ENCODE measurements at regions not wholly inside any gene's neighbourhood (a gene's known extent, or its start where the extent isn't known, plus 50 kb on each side); places are given as distances from the start of the nearest gene placed in this dataset.

DNA sequence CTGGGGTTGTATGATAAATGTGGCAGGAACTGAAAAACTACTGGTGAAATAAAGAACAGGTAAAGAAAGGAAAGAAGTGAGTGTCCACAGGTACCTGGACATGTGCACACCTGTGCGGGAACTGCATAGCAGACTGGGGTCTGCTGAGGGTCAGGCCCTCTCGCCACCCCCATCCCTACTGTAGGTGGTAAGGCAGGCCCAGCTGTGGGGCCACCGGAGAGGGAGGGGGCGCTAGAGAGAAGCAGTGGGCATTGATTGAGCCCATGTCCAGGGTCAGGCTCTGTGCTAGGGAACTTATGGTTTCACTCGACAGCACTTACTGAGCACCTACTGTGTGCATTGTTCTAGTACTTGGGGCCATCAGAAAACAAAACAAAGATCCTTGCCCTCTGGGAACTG, 400.5 kb downstream of the MATN1 start:
- Histone ChIP-seq H2AFZ (ENCODE audit: low read depth, low read length, poor library complexity, severe bottlenecking) (no peak overlapping the region), H3K9me3 (ENCODE audit: control insufficient read depth in 1 of 2, insufficient read depth in 1 of 2, low read depth in 1 of 2, low read length in 2 of 2) (no peaks in the 10 kb centered on the region), H3K9ac (ENCODE audit: low read length) (no peak overlapping the region), H3K4me2 (ENCODE audit: low read length) (no peak overlapping the region), H3K27ac (ENCODE audit: low read depth, low read length) (no peak overlapping the region), H3K79me2 (ENCODE audit: insufficient read depth, low read length) (no peaks in the 10 kb centered on the region), H3K4me3 (replicated peaks in 1 of 2; ENCODE audit: low read depth in 1 of 2, low read length in 2 of 2) (no peak overlapping the region), H3K36me3 (ENCODE audit: control insufficient read depth in 1 of 2, insufficient read depth in 2 of 2, low read length in 2 of 2) (no peaks in the 10 kb centered on the region), H4K20me1 (ENCODE audit: insufficient read depth) (no peaks in the 10 kb centered on the region), H3K4me1 (ENCODE audit: control insufficient read depth in 1 of 2, insufficient read depth in 2 of 2, low read length in 2 of 2) (no peaks in the 10 kb centered on the region), H3K27me3 (ENCODE audit: insufficient read depth, low read length) (no peaks in the 10 kb centered on the region), H3K9me2 (ENCODE audit: insufficient read depth) (no peaks in the 10 kb centered on the region)
- no TSS peak for BruUV-seq (replicated peaks)
- ChIA-PET CTCF (no interaction called here), RAD21 (ENCODE audit: low non-redundant PET in 1 of 2, low total read pairs in 2 of 2, uncharacterized antibody in 2 of 2, unreplicated experiment in 2 of 2) (no interaction called here), POLR2A (no interaction called here)
- ATAC-seq (peak; percentile 74), DNase-seq (ENCODE audit: low read depth, low spot score) (no peak)
- intact Hi-C loops (cut with micrococcal nuclease): no loop called here
- no peak for TF ChIP-seq POLR2AphosphoS5 (IDR thresholded peaks at IDR 0.05; ENCODE audit: low read depth, low read length)
- TF ChIP-seq, protein P1, sequence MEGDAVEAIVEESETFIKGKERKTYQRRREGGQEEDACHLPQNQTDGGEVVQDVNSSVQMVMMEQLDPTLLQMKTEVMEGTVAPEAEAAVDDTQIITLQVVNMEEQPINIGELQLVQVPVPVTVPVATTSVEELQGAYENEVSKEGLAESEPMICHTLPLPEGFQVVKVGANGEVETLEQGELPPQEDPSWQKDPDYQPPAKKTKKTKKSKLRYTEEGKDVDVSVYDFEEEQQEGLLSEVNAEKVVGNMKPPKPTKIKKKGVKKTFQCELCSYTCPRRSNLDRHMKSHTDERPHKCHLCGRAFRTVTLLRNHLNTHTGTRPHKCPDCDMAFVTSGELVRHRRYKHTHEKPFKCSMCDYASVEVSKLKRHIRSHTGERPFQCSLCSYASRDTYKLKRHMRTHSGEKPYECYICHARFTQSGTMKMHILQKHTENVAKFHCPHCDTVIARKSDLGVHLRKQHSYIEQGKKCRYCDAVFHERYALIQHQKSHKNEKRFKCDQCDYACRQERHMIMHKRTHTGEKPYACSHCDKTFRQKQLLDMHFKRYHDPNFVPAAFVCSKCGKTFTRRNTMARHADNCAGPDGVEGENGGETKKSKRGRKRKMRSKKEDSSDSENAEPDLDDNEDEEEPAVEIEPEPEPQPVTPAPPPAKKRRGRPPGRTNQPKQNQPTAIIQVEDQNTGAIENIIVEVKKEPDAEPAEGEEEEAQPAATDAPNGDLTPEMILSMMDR (IDR thresholded peaks at IDR 0.05 in 2 of 3, conservative IDR thresholded peaks at IDR 0.05 in 1 of 3; ENCODE audit: borderline replicate concordance in 1 of 3, insufficient read depth in 1 of 3, low read depth in 2 of 3, low read length in 2 of 3): peak in 2 of 3 experiments; percentile 52; a peak in 4 of 6 replicates

DNA sequence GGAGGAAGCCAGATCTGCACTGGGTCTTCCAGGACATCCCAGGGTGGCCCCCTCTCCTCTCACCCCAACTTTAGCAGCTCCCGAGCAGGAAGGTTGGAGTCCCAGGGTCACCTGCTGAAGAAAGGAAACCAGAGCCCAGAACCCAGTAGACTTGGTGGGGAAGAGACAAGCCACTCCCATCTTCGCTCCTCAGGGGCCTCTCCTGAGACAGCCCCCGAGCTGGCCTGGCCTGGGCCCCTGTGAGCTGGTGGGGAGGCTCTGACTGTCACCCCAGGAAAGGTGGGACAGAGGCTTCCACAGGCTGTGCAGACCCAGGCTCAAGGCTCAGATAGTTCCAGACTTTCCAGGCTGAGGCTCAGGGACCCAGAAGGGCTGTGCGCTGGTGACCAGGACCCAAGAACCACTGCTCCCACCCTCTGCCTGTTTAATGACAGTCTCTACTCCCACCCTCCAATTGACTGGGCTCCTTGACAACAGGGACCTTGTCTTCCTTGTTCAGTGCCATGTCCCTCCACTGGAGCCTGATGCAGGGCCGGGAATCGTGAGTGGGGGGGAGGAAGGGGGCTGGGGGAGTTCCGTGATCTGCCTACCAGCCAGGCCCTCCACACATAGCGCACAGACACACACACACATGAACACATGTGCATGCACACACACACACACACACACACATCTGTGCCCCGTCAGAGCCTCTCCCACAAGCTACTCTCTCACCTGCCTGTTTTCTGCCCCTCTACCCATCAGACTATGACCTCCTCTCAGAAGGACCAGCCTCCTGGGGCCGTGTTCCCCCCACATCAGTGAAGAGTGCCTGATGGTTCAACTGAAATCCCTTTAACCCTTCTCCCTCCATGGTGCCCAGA, 401.2 kb downstream of the MATN1 start:
- no peak overlapping the region for H3K9ac ChIP-seq (ENCODE audit: low read length)
- RAD21 ChIA-PET (ENCODE audit: low non-redundant PET in 1 of 2, low total read pairs in 2 of 2, uncharacterized antibody in 2 of 2, unreplicated experiment in 2 of 2): no interaction called here
- intact Hi-C loops (cut with micrococcal nuclease): no loop called here
- H3K9me2 ChIP-seq (ENCODE audit: insufficient read depth): no peaks in the 10 kb centered on the region
- no peak overlapping the region for H3K27ac ChIP-seq (ENCODE audit: low read depth, low read length)
- H4K20me1 ChIP-seq (ENCODE audit: insufficient read depth): no peaks in the 10 kb centered on the region
- no peak overlapping the region for H2AFZ ChIP-seq (ENCODE audit: low read depth, low read length, poor library complexity, severe bottlenecking)
- ATAC-seq (no peak), DNase-seq (ENCODE audit: low read depth, low spot score) (no peak)
- no peaks in the 10 kb centered on the region for H3K27me3 ChIP-seq (ENCODE audit: insufficient read depth, low read length)
- no peak overlapping the region for H3K4me3 ChIP-seq (replicated peaks in 1 of 2; ENCODE audit: low read depth in 1 of 2, low read length in 2 of 2)
- no peaks in the 10 kb centered on the region for H3K4me1 ChIP-seq (ENCODE audit: control insufficient read depth in 1 of 2, insufficient read depth in 2 of 2, low read length in 2 of 2)
- POLR2A ChIA-PET: no interaction called here
- H3K36me3 ChIP-seq (ENCODE audit: control insufficient read depth in 1 of 2, insufficient read depth in 2 of 2, low read length in 2 of 2): no peaks in the 10 kb centered on the region
- no peak overlapping the region for H3K4me2 ChIP-seq (ENCODE audit: low read length)
- CTCF ChIA-PET: no interaction called here
- no TSS peak for BruUV-seq (replicated peaks)
- H3K79me2 ChIP-seq (ENCODE audit: insufficient read depth, low read length): no peaks in the 10 kb centered on the region
- no peaks in the 10 kb centered on the region for H3K9me3 ChIP-seq (ENCODE audit: control insufficient read depth in 1 of 2, insufficient read depth in 1 of 2, low read depth in 1 of 2, low read length in 2 of 2)
- TF ChIP-seq EZH2phosphoT487 (IDR thresholded peaks at IDR 0.05; ENCODE audit: borderline replicate concordance) (no peak), POLR2AphosphoS5 (IDR thresholded peaks at IDR 0.05; ENCODE audit: low read depth, low read length) (no peak), TCF7L2 (IDR thresholded peaks at IDR 0.05; ENCODE audit: borderline replicate concordance, extremely low read depth, insufficient read depth, insufficient read length) (no peak), ZFX (IDR thresholded peaks at IDR 0.05) (no peak), JUND (IDR thresholded peaks at IDR 0.05) (no peak), CEBPB (IDR thresholded peaks at IDR 0.05; ENCODE audit: low read depth) (no peak), RAD21 (IDR thresholded peaks at IDR 0.05; ENCODE audit: low read depth) (no peak), POLR2A (IDR thresholded peaks at IDR 0.05; ENCODE audit: borderline replicate concordance, extremely low read depth, insufficient read depth, insufficient read length) (no peak), FOSL1 (IDR thresholded peaks at IDR 0.05; ENCODE audit: low read depth) (no peak), SRF (IDR thresholded peaks at IDR 0.05; ENCODE audit: low read depth) (no peak), SP1 (IDR thresholded peaks at IDR 0.05; ENCODE audit: low read depth) (no peak)
- TF ChIP-seq, protein P2, sequence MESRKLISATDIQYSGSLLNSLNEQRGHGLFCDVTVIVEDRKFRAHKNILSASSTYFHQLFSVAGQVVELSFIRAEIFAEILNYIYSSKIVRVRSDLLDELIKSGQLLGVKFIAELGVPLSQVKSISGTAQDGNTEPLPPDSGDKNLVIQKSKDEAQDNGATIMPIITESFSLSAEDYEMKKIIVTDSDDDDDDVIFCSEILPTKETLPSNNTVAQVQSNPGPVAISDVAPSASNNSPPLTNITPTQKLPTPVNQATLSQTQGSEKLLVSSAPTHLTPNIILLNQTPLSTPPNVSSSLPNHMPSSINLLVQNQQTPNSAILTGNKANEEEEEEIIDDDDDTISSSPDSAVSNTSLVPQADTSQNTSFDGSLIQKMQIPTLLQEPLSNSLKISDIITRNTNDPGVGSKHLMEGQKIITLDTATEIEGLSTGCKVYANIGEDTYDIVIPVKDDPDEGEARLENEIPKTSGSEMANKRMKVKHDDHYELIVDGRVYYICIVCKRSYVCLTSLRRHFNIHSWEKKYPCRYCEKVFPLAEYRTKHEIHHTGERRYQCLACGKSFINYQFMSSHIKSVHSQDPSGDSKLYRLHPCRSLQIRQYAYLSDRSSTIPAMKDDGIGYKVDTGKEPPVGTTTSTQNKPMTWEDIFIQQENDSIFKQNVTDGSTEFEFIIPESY (IDR thresholded peaks at IDR 0.05; ENCODE audit: extremely low read depth, insufficient replicate concordance, low read length): no peak
- TF ChIP-seq, protein P1 (IDR thresholded peaks at IDR 0.05 in 2 of 3, conservative IDR thresholded peaks at IDR 0.05 in 1 of 3; ENCODE audit: borderline replicate concordance in 1 of 3, insufficient read depth in 1 of 3, low read depth in 2 of 3, low read length in 2 of 3): no peak

Data from HCT116 (cell line).